Fibroblast of mammary gland (primary cell): ENCODE measurements at regions not wholly inside any gene's neighbourhood (a gene's known extent, or its start where the extent isn't known, plus 50 kb on each side); places are given as distances from the start of the nearest gene placed in this dataset.

Experiments used
- DNase-seq: peaks from one replicate; pipeline ENCODE4 v3.0.0-alpha.2; 2010; ENCODE audit warnings: low read depth
- H3K4me3 ChIP-seq: 2 replicates; pipeline ENCODE4 v1.5.1; 2011; ENCODE audit warnings: low read depth, mild to moderate bottlenecking, low read length, moderate library complexity; ENCODE audit not compliant: control insufficient read depth
- TF ChIP-seq, protein P1 (sequence below): conservative IDR thresholded peaks from 2 replicates; pipeline ENCODE4 v1.5.1; 2011; ENCODE audit warnings: low read depth, low read length, inconsistent platforms; ENCODE audit not compliant: control insufficient read depth, insufficient read depth

GRCh38 chr5:2166979-2167377 is 284.3 kb upstream of the IRX4 start:
- H3K4me3 ChIP-seq, result no peak overlapping the region
- TF ChIP-seq, protein P1, sequence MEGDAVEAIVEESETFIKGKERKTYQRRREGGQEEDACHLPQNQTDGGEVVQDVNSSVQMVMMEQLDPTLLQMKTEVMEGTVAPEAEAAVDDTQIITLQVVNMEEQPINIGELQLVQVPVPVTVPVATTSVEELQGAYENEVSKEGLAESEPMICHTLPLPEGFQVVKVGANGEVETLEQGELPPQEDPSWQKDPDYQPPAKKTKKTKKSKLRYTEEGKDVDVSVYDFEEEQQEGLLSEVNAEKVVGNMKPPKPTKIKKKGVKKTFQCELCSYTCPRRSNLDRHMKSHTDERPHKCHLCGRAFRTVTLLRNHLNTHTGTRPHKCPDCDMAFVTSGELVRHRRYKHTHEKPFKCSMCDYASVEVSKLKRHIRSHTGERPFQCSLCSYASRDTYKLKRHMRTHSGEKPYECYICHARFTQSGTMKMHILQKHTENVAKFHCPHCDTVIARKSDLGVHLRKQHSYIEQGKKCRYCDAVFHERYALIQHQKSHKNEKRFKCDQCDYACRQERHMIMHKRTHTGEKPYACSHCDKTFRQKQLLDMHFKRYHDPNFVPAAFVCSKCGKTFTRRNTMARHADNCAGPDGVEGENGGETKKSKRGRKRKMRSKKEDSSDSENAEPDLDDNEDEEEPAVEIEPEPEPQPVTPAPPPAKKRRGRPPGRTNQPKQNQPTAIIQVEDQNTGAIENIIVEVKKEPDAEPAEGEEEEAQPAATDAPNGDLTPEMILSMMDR, result no peak
- DNase-seq, result no peak

DNA sequence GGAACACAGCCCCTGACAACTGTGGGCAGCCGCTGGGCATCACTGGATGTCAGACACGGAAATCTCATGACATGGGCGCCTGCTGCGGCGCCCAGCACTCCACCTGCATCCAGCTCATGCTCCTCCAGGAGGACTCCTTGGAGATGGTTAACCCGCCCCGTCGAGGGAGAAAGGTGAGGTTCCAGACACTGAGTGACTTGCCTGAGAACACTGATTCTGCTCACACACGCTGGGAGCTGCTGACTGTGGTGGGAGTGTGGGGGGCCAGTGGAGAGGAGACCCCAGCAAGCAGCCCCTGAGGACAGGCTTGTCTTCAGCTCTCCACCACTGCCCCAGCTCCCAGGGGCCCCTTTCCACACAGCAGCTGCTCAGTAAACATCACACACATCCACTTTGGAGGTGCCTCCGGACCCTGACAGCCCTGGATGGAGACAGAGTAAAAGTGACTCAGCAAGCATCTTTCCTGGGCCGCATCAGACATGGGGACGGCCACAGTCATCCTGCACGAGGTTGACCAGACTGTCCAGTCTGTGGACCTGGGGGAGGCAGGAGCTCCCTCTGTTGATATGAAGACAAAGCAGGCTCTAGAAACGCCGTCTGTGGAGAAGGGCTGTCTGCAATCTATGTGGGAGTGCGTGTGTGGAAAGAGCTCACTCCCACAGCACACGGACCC is 283.7 kb upstream of the IRX4 start:
- no peak for DNase-seq
- TF ChIP-seq, protein P1, result no peak
- H3K4me3 ChIP-seq, result no peak overlapping the region

- TF ChIP-seq, protein P1, result no peak
- DNase-seq, result no peak
- no peak overlapping the region for H3K4me3 ChIP-seq
These were observed 283.0 kb upstream of the IRX4 start for GRCh38 chr5:2165615-2166305.

GRCh38 chr5:2165203-2165602 is 282.5 kb upstream of the IRX4 start:
- no peak for DNase-seq
- no peak overlapping the region for H3K4me3 ChIP-seq
- TF ChIP-seq, protein P1, result no peak

- TF ChIP-seq, protein P1, result no peak
- no peak overlapping the region for H3K4me3 ChIP-seq
- no peak for DNase-seq
These were observed 281.9 kb upstream of the IRX4 start for GRCh38 chr5:2164586-2164985.

DNA sequence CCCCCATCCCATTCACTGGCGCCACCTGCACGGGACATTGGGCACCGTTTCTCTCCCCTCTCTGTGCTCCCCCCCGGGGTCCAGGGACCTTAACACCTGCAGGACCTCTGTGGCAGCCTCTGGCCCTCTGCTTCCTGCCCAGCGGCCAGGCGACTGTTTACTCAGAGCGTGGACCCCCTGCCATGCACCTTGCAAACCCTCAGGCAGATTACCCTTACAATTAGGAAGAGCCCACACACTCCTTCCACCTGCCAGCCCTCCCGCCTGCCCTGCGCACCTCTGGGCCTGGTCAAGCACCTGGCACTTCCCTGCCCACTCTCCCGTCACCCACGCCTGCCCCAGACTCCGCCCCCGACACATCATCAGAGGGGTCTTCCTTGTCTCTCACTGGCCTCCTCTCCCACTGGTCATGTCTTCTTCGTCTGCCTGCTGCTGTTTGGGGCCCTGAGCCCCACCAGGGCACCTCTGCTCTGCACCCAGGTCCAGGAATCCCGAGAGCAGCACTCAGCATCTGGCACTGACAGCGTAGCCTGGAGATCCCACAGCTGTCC is 281.3 kb upstream of the IRX4 start:
- no peak for DNase-seq
- TF ChIP-seq, protein P1, result no peak
- H3K4me3 ChIP-seq, result no peak overlapping the region
